ENCODE measurements at regions not wholly inside any gene's neighbourhood (a gene's known extent, or its start where the extent isn't known, plus 50 kb on each side); places are given as distances from the start of the nearest gene placed in this dataset.
"Not testable (repeated sequence)": the region's sequence is repeated elsewhere in the genome, so short reads cannot be mapped to it uniquely, and the experiment has no call there.

DNA sequence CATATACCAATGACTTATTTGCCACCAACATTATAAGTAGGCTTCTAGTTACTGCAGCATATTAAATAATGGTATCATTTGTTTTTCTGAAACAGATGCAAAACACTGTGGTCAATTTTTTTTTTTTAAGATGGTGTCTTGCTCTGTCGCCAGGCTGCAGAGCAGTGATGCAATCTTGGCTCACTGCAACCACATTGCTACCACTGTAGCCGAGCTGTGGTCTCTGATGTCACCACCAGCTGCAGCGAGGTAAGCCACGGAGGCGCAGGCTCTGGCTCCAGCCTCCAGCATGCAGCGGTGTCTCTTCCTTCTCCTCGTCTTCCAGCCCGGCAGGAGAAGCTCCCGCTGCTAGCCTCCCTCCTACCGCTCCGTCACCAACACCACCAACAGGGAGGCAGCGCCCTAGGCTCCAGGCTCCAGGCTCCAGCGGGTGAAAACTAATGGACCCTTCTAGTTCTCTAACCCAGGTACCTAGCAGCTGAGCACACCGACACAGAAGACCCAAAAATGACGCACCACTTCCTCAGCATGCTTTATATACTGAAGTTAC is 840.8 kb downstream of the SPATA31A1 start:
- H3K4me3 ChIP-seq; intact Hi-C loops (cut with DNase I); H3K27ac ChIP-seq; DNase-seq; H3K36me3 ChIP-seq; H3K27me3 ChIP-seq; H3K4me1 ChIP-seq; H3K9me3 ChIP-seq: not testable (repeated sequence)
- 72 to 84% methylated on average over 11 to 12 of the region's 15 CpGs for WGBS, 2 donors

DNA sequence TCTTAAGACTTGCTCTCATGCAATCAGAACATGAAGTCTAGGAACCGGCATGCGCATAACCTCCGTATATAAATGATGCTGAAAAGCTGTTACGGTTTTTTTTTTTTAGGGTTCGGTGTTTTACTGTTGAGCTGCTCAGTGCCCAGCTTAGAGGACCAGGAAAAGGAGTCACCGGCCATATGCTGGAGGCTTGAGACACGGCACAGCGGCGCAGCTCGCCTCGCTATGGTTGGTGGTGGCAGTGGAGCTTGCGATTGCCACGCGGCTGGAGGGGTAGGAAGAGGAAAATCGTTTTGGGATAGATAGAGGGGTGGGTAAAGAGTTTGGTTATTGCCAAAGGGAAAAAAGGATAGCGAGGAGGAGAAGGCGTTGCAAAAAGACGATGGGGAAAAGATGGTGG is 841.3 kb downstream of the SPATA31A1 start:
- DNase-seq; H3K27ac ChIP-seq; intact Hi-C loops (cut with DNase I); H3K4me3 ChIP-seq; H3K36me3 ChIP-seq; H3K9me3 ChIP-seq; H3K4me1 ChIP-seq; H3K27me3 ChIP-seq: not testable (repeated sequence)
- no CpG with 5 or more reads among the region's 18 CpGs for WGBS, 2 donors

DNA sequence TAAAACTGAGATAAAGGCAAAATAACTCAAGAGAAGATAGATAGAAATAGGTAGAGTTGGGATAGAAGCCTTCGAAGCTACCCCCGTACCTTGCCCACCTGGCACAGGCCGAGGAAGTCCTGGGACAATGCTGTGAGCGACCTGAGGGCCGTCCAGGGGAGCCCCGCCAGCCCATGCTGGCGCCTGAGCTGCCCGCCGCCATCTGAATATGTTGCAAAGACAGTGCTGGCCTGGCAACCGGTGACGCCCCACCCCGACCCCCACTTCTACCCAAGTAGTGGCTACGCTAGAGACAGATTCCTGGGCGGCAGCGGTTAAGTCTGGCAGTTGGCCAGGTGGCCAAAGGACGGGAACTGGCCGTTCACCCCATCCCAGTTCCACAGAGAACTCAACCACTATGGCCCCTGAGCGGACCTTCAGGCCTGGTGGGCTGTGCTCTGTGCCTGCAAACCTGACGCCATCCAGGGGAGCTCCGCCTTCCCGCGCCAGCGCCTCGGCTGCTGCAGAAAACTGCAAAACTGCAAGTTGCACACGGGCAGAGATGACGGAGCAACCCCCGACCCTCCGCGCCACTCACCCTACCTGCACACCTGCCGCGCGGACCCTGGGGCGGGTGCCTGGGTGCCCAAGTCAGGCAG is 866.2 kb downstream of the SPATA31A1 start:
- H3K4me3 ChIP-seq; H3K27me3 ChIP-seq; H3K9me3 ChIP-seq; intact Hi-C loops (cut with DNase I); H3K27ac ChIP-seq; DNase-seq; H3K36me3 ChIP-seq; H3K4me1 ChIP-seq: not testable (repeated sequence)
- 80 to 100% methylated on average over 1 to 2 of the region's 33 CpGs for WGBS, 2 donors

DNA sequence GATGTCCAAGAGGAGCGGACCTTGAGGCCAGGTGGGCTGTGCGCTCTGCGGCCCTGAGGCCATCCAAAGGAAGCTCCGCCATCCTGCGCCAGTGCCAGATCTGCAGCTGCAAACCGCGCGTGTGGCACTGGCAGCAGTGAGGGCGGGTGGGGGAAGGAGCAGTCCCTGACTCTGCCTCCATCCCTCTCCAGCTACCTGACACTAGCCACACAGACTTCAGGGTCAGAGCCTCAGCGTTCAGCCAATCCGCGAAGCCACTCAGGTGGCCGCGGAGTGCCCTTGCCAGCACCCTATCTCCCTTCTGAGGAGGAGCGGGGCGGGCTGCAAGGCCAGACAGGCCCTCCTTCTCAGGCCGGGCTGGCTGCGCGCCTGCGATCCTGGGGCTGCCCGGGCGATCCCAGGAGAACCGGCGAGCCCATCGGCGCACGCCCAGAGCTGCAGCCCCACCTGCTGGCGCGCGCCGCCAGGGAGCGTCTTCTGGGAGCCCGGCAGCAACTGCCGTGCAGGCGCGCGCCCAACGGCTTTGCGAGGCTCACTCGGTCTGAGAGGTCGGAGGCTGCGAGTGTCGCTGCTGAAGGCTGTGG is 867.2 kb downstream of the SPATA31A1 start:
- H3K36me3 ChIP-seq; H3K4me1 ChIP-seq; H3K9me3 ChIP-seq; H3K27ac ChIP-seq; intact Hi-C loops (cut with DNase I); H3K27me3 ChIP-seq; DNase-seq; H3K4me3 ChIP-seq: not testable (repeated sequence)
- no CpG with 5 or more reads among the region's 43 CpGs for WGBS, 2 donors
- TF ChIP-seq, protein P1, sequence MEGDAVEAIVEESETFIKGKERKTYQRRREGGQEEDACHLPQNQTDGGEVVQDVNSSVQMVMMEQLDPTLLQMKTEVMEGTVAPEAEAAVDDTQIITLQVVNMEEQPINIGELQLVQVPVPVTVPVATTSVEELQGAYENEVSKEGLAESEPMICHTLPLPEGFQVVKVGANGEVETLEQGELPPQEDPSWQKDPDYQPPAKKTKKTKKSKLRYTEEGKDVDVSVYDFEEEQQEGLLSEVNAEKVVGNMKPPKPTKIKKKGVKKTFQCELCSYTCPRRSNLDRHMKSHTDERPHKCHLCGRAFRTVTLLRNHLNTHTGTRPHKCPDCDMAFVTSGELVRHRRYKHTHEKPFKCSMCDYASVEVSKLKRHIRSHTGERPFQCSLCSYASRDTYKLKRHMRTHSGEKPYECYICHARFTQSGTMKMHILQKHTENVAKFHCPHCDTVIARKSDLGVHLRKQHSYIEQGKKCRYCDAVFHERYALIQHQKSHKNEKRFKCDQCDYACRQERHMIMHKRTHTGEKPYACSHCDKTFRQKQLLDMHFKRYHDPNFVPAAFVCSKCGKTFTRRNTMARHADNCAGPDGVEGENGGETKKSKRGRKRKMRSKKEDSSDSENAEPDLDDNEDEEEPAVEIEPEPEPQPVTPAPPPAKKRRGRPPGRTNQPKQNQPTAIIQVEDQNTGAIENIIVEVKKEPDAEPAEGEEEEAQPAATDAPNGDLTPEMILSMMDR (IDR thresholded peaks at IDR 0.05): peak in 1 of 6 experiments; percentile 9

DNA sequence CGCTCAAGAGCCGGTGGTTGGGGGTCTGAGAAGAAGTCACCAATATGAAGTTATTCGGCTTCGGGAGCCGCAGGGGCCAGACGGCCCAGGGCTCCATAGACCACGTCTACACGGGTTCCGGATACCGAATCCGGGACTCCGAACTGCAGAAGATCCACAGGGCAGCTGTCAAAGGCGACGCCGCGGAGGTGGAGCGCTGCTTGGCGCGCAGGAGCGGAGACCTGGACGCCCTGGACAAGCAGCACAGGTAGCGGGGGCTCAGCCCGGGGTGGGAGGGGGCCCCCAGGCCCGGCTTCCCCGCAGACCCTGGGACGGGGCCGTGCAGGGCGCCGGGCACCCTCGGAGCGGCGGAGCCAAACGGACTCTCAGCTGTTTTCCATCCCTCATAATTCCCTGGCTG is 867.9 kb downstream of the SPATA31A1 start:
- H3K9me3 ChIP-seq; H3K27me3 ChIP-seq; intact Hi-C loops (cut with DNase I); H3K4me1 ChIP-seq; DNase-seq; H3K36me3 ChIP-seq; H3K27ac ChIP-seq: not testable (repeated sequence)
- peak overlapping the region in 3 of 4 donors; percentile 23 to 54 (median 30) for H3K4me3 ChIP-seq
- no CpG with 5 or more reads among the region's 33 CpGs for WGBS, 2 donors

All from esophagus squamous epithelium (tissue), 5 donors.